GM12872 (cell line): ENCODE measurements at regions not wholly inside any gene's neighbourhood (a gene's known extent, or its start where the extent isn't known, plus 50 kb on each side); places are given as distances from the start of the nearest gene placed in this dataset.

ENCODE experiments used
- CTCF ChIP-seq: IDR thresholded peaks from 3 replicates; pipeline ENCODE4 v1.5.1; 2011; ENCODE audit warnings: low read depth, mild to moderate bottlenecking, low read length, moderate library complexity; ENCODE audit not compliant: insufficient read depth

GRCh38 chr5:68849103-68849502 lies 244.7 kb upstream of the SLC30A5 start:
- TF ChIP-seq CTCF, result no peak

DNA sequence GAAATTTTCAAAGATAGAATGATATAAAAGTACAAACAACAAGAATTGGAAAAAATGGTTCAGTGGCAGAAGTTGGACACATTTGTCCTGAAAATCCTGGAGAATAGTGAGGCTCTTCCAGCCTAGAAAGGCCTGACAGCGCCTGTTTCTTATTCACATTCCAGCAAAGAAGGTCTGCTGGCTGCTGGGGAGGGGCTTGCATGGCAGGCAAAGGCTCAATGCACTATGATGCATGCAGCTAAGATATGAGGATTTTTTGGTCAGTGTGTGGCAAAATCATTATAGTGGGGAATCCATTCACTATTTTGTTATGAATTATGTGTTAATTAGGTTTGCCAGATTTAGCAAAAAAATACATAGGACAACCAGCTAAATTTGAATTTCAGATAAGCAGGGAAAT lies 243.9 kb upstream of the SLC30A5 start:
- TF ChIP-seq CTCF, result no peak

DNA sequence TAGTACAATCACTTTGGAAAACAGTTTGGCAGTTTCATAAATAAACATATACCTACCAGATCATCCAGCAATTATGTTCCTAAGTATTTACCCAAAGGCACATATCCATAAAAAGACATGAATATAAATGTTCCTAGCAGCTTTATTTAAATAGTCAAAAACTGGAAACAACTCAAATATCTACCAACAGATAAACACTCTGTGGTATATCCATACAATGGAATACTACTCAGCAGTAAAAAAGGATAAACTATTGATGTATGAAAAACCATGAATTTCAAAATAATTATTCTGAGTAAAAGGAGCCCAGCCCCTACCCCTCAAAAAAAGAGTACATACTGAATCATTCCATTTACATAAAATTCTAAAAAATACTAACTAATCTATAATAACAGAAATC lies 232.7 kb upstream of the SLC30A5 start:
- no peak for TF ChIP-seq CTCF

DNA sequence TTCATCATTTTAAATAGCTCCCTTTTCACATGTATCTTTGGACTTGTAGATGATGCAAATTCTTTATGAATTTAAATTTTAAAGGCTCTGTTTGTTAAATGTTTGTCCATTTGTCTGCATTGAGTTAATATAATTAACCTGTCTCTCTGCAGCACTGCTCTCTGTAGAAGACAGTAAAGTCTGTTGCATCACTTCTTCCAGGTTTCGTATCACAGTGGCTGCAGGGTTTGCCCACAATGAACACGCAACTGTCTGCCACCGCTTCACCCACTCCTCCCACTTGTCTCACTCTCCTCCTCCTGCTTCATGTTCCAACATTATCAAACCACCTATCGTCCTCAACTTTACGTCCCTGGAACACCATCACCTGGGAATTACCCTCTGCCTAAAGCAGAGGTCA lies 231.3 kb upstream of the SLC30A5 start:
- no peak for TF ChIP-seq CTCF

- no peak for TF ChIP-seq CTCF
These were observed 221.6 kb upstream of the SLC30A5 start for GRCh38 chr5:68872088-68872839.

DNA sequence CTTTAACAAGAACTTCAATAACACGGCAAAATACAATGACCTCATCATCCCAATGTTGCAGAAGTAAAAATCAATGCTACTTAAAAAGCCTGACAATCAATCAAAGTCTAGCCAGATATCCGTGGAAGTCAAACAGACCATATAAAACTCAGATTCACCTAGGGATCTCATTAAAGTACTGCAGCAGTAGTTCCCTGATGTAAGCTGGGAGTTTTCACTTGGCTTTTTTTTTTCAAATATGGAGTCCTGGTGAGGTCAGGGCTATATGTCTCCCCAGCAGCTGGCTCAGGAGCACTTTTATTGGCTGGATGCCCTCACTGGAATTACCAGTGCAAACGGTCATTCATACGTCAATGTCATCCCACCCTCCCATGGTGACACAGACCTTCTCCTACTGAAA lies 220.6 kb upstream of the SLC30A5 start:
- TF ChIP-seq CTCF, result no peak

DNA sequence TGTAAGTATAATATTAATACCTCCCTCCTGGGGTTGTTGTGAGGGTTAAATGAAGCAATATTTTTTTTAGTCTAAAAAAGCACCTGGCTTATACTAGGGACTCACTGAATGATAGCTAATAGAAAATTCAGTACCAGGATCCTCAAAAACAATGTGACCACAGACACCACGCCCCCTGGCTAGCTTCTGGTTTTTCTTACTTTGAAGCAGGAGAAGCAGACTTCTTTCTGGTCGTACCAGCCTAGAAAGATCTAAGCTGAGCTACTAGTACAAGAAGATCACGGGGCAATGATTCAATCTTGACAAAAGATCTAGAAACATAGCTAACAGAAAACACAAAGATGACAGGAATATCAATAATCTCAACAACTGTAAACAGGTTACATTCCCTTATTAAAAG lies 218.5 kb upstream of the SLC30A5 start:
- no peak for TF ChIP-seq CTCF
